ENCODE measurements at regions not wholly inside any gene's neighbourhood (a gene's known extent, or its start where the extent isn't known, plus 50 kb on each side); places are given as distances from the start of the nearest gene placed in this dataset.

DNA sequence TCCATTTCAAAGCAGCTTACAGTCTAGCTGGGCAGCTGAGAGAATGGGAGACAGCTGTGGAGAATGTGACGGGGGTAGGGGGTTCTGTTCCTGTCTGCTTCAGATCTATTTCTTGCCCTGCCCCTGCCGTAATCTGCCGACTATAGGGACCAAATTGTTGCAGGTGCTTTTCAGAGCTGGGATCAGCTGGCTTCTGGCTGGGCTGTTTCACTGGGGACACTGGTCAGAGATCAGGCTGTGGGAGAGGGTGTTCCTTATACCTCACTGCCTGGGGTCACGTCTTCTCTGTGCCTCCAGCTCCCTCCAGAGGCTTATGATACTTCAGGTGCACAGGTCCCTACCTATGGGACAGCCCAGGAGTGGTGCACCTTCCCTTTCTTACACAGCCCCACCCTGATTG, 514.9 kb upstream of the GOT2 start:
- DNase-seq: no peak

DNA sequence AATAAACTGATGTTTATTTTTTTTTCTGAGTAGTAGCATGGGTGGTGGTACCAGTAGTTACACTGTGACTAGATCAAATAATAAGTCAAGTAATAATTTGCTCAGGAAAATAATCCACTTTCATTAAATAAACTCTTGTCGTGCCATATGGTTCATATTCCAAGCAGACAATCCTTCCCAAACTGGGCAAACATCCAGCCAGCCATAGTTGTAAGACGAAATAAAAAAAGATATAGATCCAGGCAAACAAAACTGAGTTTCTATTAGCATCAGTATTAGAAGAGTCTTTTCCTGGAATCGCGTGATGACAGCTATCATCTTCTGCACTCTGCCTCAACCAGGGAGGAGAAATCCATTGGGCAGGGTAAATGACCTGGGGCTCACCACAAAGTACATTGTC, 508.4 kb upstream of the GOT2 start:
- no peak for DNase-seq

DNA sequence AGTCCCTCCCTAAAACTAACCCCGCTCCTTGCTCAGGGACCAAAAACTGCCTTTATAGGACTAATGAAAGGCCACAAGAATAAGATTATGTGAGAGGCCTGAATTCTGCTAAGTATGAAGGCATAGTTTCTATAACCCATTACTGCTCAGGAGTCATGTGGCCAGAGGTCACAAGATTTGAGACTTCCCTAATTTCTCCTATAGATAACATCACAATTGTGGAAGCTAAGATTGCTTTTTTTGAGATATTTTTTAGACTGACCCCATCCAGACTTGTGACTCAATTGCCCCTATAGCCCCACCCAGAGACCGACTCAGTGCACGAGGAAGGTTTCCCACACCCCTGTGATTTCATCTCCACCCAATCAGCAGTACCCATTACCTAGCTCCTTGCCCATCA, 504.1 kb upstream of the GOT2 start:
- DNase-seq: no peak

DNA sequence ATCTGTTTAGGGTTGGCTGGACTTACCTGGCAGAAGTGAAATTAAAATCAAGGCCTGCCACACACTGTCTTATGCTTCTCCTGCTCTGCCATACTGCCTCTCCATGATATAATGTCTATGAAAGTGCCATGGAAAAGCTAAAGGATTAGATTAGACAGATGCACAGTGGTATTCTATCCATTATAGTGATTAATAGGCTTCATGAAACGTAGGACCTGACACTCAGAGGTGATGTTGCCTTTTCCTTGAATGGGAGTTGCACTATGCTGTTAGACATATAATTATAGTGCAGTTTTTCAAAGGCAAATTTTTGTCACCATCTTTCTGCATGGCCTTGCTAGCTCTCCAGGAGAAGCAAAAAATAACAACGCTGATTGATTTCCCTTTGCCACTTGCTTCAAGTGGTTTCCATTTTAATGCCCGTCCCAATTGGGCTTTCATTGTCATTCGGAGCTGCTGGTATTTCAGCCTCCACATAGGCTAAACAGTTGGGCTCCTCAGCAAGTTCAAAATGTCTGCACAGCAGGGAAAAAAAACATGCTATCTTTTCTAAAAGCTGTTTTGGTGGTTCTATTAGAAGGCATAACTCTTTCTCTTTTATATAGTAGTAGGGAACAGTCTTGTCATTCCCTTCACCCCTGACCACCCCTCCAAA, 502.8 kb upstream of the GOT2 start:
- no peak for DNase-seq

DNA sequence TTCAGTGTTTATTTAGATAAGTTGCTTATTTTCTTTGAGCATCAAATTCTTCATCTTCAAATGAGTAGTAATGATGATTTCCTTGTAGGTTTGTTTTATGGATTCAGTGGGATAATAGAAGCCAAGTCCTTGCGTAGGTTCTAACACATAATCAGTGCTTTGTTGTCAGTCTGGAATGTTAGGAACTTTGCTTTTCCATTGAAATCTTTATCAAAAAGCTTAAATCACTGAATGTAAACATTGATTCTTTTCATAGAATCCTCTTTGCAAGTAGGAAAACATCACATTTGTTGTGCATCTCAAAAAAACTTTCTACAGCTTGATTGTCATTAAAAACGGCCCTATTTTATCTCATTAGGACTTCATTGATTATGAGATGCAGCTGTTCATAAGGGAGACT, 490.3 kb upstream of the GOT2 start:
- DNase-seq: no peak

DNA sequence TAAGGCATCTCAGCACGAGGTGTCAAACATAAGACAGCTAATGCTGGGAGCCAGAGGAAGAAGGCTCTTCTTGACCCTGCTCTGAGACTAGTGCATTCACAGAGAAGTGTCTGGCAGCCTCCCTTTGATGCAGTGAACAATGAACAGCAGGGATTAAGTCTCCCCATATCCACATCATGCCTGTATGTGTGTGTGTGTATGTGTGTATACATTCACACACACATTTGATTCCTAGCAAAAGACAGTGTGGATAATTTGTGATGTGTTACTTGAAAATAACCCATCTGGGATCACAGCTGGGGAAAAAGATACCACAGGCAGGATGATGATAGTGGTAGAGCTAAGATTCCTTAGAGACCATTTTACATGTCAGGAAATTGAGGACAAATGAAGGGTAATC, 485.9 kb upstream of the GOT2 start:
- DNase-seq: no peak

DNA sequence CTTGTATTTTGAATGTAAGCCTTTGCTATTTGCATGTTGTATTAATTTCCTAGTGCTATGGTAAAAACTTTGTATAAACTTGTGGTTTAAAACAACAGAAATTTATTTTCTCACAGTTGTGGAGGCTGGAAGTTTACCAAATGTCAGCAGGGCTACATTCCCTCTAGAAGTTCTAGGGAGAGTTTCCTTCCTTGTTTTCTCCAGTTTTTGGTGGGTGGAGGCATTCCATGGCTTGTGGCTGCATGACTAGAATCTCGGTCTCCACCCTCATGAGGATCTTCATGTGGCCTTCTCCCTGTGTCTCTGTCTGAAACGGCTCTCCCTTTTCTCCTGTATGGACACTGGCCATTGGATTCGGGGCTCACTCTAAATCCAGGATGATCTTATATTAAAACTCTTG, 482.2 kb upstream of the GOT2 start:
- DNase-seq: no peak

- no peak for DNase-seq
Observed at GRCh38 chr16:59214455-59214854, 480.3 kb upstream of the GOT2 start.

GRCh38 chr16:59213952-59214351, 479.8 kb upstream of the GOT2 start:
- DNase-seq: no peak

DNA sequence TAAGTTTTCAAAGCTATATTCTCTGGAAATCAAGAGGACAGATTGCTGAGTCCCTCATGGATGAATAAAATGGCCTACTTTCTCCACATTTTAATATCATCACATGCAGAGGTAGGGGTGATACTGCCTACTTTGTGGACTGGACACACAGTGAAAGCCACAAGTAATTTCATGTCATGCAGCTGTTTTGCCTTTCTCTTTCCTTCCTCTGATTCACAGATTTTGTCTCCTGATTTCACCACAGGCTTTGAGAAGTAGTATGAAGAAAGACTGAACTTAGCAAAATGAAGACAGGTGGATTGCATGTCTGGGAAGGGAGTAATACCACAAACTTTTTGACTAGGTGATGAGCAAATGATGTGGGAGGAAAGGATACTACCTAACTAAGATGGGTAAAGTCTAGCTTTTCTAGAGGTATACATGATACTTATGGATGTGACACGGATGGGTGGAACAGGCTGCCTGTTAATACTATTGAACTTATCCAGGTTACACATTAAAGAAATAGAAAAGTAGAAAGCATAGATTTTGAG, 478.4 kb upstream of the GOT2 start:
- no peak for DNase-seq

GRCh38 chr16:59210955-59211541, 476.9 kb upstream of the GOT2 start:
- DNase-seq: no peak

GRCh38 chr16:59205403-59205802, 471.3 kb upstream of the GOT2 start:
- DNase-seq: no peak

DNA sequence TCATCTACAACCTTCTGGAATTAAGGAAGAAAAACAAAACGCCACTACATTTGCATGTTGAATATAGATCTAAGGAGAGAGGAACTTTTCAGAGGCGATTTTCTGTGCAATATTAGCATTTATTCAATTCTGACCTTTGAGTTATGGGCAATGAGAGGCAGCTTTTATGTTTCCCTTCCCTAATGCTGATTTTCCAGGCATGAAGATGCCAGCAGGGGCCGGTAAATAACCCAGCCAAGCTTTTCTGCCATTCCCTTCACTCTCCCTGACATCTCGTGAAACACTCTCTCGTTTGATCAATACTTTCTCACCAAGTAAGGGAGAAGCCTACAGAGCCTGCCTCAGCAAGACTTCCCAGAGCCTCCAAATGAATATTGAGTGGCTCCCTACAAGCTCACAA, 470.5 kb upstream of the GOT2 start:
- DNase-seq: no peak

GRCh38 chr16:59202233-59202862, 468.2 kb upstream of the GOT2 start:
- DNase-seq: no peak

- DNase-seq: no peak
Observed at GRCh38 chr16:59201821-59202220, 467.7 kb upstream of the GOT2 start.

- DNase-seq: no peak
Observed at GRCh38 chr16:59201160-59201559, 467.0 kb upstream of the GOT2 start.

GRCh38 chr16:59198487-59198886, 464.4 kb upstream of the GOT2 start:
- DNase-seq: no peak

DNA sequence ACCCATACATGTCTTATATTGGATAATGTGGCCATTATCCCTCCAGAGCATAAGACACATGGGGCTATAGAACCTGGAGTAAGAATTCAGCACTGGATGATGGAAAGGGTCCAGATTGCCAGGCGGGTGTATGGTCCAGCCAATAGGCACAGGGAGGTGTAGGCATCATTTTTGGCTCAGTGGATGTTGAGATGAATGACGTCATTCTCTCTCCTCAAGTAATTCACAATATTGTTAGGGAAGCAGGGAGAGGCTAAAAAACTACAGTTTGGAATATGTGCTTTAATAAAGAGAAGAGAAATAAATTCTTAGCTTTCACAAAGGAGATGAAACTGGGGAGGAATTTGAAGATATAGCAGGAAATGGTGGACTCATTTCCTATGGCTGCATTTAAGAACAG, 461.1 kb upstream of the GOT2 start:
- DNase-seq: no peak

DNA sequence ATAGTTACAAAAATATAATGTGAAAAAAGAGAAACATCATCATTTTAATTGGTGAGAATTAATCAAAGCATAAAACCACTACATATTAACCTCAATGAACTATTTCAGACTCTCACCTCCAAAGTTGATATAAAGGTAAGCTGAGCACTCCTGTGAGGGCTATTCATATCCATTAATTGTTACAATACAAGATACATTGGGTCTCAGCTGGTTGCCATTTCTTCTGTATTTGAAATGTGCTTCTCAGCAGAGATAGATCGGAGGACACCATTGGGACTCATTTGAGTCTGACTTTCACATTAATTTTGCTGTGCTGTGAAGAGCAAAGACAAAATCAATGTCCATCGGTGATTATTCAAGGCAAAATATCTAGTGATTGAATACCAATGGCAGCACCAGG, 459.5 kb upstream of the GOT2 start:
- DNase-seq: no peak

DNA sequence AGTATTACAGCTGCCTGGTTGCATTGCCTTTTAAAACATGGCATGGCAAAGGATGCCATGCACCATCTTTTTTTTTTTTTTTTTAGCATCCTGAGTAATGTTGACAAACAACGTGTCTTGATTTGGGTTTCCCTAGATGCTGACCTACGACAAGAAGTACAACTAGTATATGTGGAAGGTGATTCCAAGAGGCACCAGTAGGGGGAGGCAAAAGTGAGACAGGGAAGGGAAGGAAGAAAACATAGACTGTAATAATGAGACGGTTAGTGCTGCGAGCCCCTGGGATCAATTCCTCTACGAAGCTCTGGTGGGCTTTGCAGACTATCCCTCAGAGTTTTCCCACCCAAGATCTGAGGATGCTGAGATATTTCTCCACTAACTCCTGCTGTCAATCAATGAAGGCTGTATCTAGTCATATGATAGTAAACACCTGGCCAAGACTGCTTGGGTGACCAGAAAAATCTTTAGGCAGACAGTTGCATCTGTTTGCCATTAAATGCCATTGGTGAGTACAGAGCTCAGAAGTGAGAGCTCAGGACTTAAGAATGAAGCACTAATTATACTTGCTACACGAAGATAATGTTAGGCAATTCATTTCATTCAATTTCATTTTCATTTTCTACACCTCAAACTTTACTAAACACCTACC, 458.6 kb upstream of the GOT2 start:
- peak; percentile 2 for DNase-seq

- no peak for DNase-seq
Observed at GRCh38 chr16:59190731-59191130, 456.6 kb upstream of the GOT2 start.

DNA sequence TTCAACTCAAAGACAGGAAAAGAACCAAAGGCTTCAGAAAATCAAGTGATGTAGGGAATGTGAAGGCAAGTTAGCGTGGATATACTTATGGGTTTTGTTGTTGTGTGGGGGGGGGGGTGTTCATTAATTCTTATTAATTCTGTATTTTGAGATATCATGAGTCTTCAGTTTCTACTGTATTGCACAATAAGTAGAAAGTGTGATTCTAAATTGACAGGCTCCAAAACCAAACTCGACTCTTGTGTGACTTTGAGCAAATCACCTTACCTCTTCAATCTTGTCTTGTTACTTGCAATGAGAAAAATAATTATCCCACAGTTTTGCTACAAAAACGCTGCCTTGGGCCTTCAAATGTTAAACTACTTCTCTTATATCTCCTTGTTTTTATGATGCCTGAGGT, 453.9 kb upstream of the GOT2 start:
- DNase-seq: no peak

- no peak for DNase-seq
Observed at GRCh38 chr16:59181821-59182420, 447.8 kb upstream of the GOT2 start.

- DNase-seq: no peak
Observed at GRCh38 chr16:59180083-59180476, 446.0 kb upstream of the GOT2 start.
